Ascending aorta (tissue), 2 donors: ENCODE measurements at regions not wholly inside any gene's neighbourhood (a gene's known extent, or its start where the extent isn't known, plus 50 kb on each side); places are given as distances from the start of the nearest gene placed in this dataset.

Experiments
- DNase-seq, 2 donors: peaks; one replicate each; pipeline ENCODE4 v3.0.0-alpha.2; 2019; ENCODE audit warnings: low spot score in 2 of 2
- H3K27ac ChIP-seq, 2 donors: fragments of 200-600 bp; sonication (generic); one replicate each; pipeline ENCODE4 v1.5.1; 2016 to 2017; ENCODE audit warnings: mild to moderate bottlenecking in 1 of 2
- H3K27me3 ChIP-seq: fragments of 200-600 bp; sonication (generic); one replicate; pipeline ENCODE4 v1.5.1; 2017
- H3K36me3 ChIP-seq, 2 donors: fragments of 200-600 bp; sonication (generic); one replicate each; pipeline ENCODE4 v1.5.1; 2016
- H3K4me1 ChIP-seq, 2 donors: fragments of 200-600 bp; sonication (generic); one replicate each; pipeline ENCODE4 v1.5.1; 2016 to 2017; ENCODE audit warnings: mild to moderate bottlenecking in 1 of 2
- H3K4me3 ChIP-seq, 2 donors: fragments of 200-600 bp; sonication (generic); one replicate each; pipeline ENCODE4 v1.5.1; 2016 to 2017; ENCODE audit warnings: mild to moderate bottlenecking in 1 of 2
- H3K9me3 ChIP-seq, 2 donors: fragments of 200-600 bp; sonication (generic); one replicate each; pipeline ENCODE4 v1.5.1; 2016
- CTCF ChIP-seq, 3 experiments: fragments of 200-600 bp in 2 of 3; fragments of 450-650 bp in 1 of 3; sonication (generic) in 2 of 3; IDR thresholded peaks; one replicate each; pipeline ENCODE4 v1.5.1; 2016 to 2019; ENCODE audit warnings: antibody characterized with exemption in 3 of 3, mild to moderate bottlenecking in 1 of 3, moderate library complexity in 1 of 3
- intact Hi-C: fragments of 100-400 bp; cut with DNase I; formaldehyde crosslinking; loops from one replicate; pipeline ENCODE4 v1.15.1; 2023

GRCh38 chr5:72612810-72613209 lies 105.6 kb upstream of the ZNF366 start:
- H3K27ac ChIP-seq, result no peak overlapping the region
- H3K36me3 ChIP-seq, result no peaks in the 10 kb centered on the region
- H3K4me3 ChIP-seq, result no peak overlapping the region
- H3K27me3 ChIP-seq, result no peaks in the 10 kb centered on the region
- TF ChIP-seq CTCF (IDR thresholded peaks at IDR 0.05), result no peak
- intact Hi-C loops, result loop anchor here (5.0 kb wide), 1 partner anchor 229 kb away; no protein-coding TSS in a partner anchor
- no peaks in the 10 kb centered on the region for H3K9me3 ChIP-seq
- DNase-seq, result no peak
- H3K4me1 ChIP-seq, result no peaks in the 10 kb centered on the region

GRCh38 chr5:72611118-72611730 lies 104.0 kb upstream of the ZNF366 start:
- Histone ChIP-seq H3K4me3 (no peak overlapping the region), H3K36me3 (no peaks in the 10 kb centered on the region), H3K4me1 (no peaks in the 10 kb centered on the region), H3K27me3 (no peaks in the 10 kb centered on the region), H3K27ac (no peak overlapping the region), H3K9me3 (no peaks in the 10 kb centered on the region)
- DNase-seq, result peak in 1 of 2 donors; percentile 82
- peak; percentile 67 to 90 (median 90) for TF ChIP-seq CTCF (IDR thresholded peaks at IDR 0.05)
- intact Hi-C loops, result loop anchor here (1.0 to 5.0 kb wide), 2 partner anchors 205 to 231 kb away; partner anchors contain the start of gene TNPO1

- Histone ChIP-seq H3K27me3 (no peaks in the 10 kb centered on the region), H3K27ac (no peak overlapping the region), H3K9me3 (no peaks in the 10 kb centered on the region), H3K4me3 (no peak overlapping the region), H3K36me3 (no peaks in the 10 kb centered on the region), H3K4me1 (no peaks in the 10 kb centered on the region)
- intact Hi-C loops, result no loop called here
- no peak for TF ChIP-seq CTCF (IDR thresholded peaks at IDR 0.05)
- no peak for DNase-seq
Measured at GRCh38 chr5:72608926-72609325, 101.7 kb upstream of the ZNF366 start.

GRCh38 chr5:72608297-72608696 lies 101.1 kb upstream of the ZNF366 start:
- Histone ChIP-seq H3K4me1 (no peaks in the 10 kb centered on the region), H3K4me3 (no peak overlapping the region), H3K27ac (no peak overlapping the region), H3K36me3 (no peaks in the 10 kb centered on the region), H3K27me3 (no peaks in the 10 kb centered on the region), H3K9me3 (no peaks in the 10 kb centered on the region)
- intact Hi-C loops, result no loop called here
- TF ChIP-seq CTCF (IDR thresholded peaks at IDR 0.05), result no peak
- no peak for DNase-seq

GRCh38 chr5:72607381-72607780 lies 100.2 kb upstream of the ZNF366 start:
- no peak for TF ChIP-seq CTCF (IDR thresholded peaks at IDR 0.05)
- H3K27me3 ChIP-seq, result no peaks in the 10 kb centered on the region
- no peaks in the 10 kb centered on the region for H3K4me1 ChIP-seq
- H3K4me3 ChIP-seq, result no peak overlapping the region
- no peak overlapping the region for H3K27ac ChIP-seq
- H3K9me3 ChIP-seq, result no peaks in the 10 kb centered on the region
- intact Hi-C loops, result no loop called here
- H3K36me3 ChIP-seq, result no peaks in the 10 kb centered on the region
- no peak for DNase-seq

GRCh38 chr5:72606525-72606924 lies 99.3 kb upstream of the ZNF366 start:
- Histone ChIP-seq H3K36me3 (no peaks in the 10 kb centered on the region), H3K27me3 (no peaks in the 10 kb centered on the region), H3K27ac (no peak overlapping the region), H3K4me1 (no peaks in the 10 kb centered on the region), H3K4me3 (no peak overlapping the region), H3K9me3 (no peaks in the 10 kb centered on the region)
- no peak for TF ChIP-seq CTCF (IDR thresholded peaks at IDR 0.05)
- no peak for DNase-seq
- intact Hi-C loops, result no loop called here
